ENCODE measurements at regions not wholly inside any gene's neighbourhood (a gene's known extent, or its start where the extent isn't known, plus 50 kb on each side); places are given as distances from the start of the nearest gene placed in this dataset.

- DNase-seq (ENCODE audit: insufficient read length, low spot score) (no peak), FAIRE-seq (peak; percentile 60)
- no peak for TF ChIP-seq POLR2A (IDR thresholded peaks at IDR 0.05; ENCODE audit: low read depth, low read length)
These were observed 537.1 kb upstream of the CDH18 start for GRCh38 chr5:20524991-20525529.

DNA sequence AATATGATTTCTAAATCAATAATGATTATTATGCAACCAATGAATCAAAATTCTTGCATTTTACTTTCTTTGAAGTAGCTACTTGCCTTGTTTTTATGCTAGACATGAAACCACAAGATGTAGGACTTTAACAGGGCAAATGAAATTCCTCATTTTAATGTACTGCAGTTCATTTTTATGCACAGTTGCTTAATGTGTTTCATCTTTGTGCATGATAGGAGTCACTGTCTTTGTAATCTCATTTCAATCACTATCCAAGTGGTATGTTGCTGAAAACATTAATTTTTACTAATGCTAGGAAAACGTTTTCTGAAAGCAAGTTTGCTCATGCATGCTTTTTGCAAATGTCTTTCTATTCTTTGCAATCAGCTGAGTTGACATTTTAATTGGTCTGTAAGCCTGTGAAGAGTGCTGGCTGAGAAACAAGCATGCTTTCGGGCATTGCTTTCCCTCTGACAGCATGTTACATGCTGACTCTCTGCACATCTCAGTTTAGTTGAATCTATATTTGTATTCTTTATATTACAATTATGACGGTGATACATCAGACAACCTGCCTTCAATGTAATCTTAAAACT, 535.0 kb upstream of the CDH18 start:
- TF ChIP-seq POLR2A (IDR thresholded peaks at IDR 0.05; ENCODE audit: low read depth, low read length), result no peak
- DNase-seq (ENCODE audit: insufficient read length, low spot score) (no peak), FAIRE-seq (peak; percentile 48)

- no peak for TF ChIP-seq POLR2A (IDR thresholded peaks at IDR 0.05; ENCODE audit: low read depth, low read length)
- DNase-seq (ENCODE audit: insufficient read length, low spot score) (no peak), FAIRE-seq (no peak)
These were observed 527.6 kb upstream of the CDH18 start for GRCh38 chr5:20515606-20516005.

- TF ChIP-seq POLR2A (IDR thresholded peaks at IDR 0.05; ENCODE audit: low read depth, low read length), result no peak
- FAIRE-seq (no peak), DNase-seq (ENCODE audit: insufficient read length, low spot score) (no peak)
These were observed 526.1 kb upstream of the CDH18 start for GRCh38 chr5:20514145-20514544.

GRCh38 chr5:20500546-20500945, 512.5 kb upstream of the CDH18 start:
- TF ChIP-seq POLR2A (IDR thresholded peaks at IDR 0.05; ENCODE audit: low read depth, low read length), result no peak
- DNase-seq (ENCODE audit: insufficient read length, low spot score) (no peak), FAIRE-seq (peak; percentile 78)

DNA sequence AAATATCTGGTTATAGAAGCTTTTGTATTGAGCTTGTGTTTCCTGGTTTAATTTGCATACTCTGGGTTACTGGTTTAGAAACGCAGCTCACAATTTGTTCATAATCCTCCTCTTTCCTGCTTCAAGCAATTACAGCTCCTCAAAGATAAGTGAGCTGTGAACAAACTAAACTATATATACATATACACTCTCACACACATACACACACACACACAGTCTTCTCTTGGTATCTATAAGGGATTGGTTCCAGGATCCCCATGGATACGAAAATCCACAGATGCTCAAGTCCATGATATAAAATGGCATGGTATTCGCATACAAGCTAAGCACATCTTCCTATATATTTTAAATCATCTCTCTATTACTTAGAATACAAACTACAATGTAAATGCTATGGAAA, 510.9 kb upstream of the CDH18 start:
- no peak for FAIRE-seq
- no peak for DNase-seq (ENCODE audit: insufficient read length, low spot score)
- TF ChIP-seq POLR2A (IDR thresholded peaks at IDR 0.05; ENCODE audit: low read depth, low read length), result no peak

- DNase-seq (ENCODE audit: insufficient read length, low spot score), result no peak
- FAIRE-seq, result no peak
- TF ChIP-seq POLR2A (IDR thresholded peaks at IDR 0.05; ENCODE audit: low read depth, low read length), result no peak
These were observed 510.1 kb upstream of the CDH18 start for GRCh38 chr5:20498102-20498501.

- TF ChIP-seq POLR2A (IDR thresholded peaks at IDR 0.05; ENCODE audit: low read depth, low read length), result no peak
- no peak for FAIRE-seq
- no peak for DNase-seq (ENCODE audit: insufficient read length, low spot score)
These were observed 509.4 kb upstream of the CDH18 start for GRCh38 chr5:20497356-20497755.

DNA sequence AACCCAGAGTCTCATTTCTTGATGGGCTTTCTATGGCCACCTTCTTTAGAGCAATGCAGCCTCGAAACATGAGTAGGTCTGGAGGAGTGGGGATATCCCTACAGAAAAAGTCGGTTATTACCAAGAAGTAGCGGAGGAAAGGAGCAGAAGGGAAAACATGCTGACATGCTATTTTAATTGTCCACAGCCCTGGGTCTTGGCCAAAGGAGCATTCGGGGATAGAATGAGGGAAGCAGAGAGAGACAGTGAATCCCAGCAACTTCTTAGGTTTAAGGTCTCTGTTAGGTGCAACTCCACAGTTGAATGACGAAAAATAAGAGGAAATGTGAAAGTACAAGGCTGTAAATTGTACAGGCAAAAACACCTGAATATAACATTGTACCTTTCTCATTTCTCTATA, 506.7 kb upstream of the CDH18 start:
- DNase-seq (ENCODE audit: insufficient read length, low spot score), result no peak
- no peak for TF ChIP-seq POLR2A (IDR thresholded peaks at IDR 0.05; ENCODE audit: low read depth, low read length)
- FAIRE-seq, result no peak

- FAIRE-seq, result peak; percentile 60
- no peak for TF ChIP-seq POLR2A (IDR thresholded peaks at IDR 0.05; ENCODE audit: low read depth, low read length)
- no peak for DNase-seq (ENCODE audit: insufficient read length, low spot score)
These were observed 498.8 kb upstream of the CDH18 start for GRCh38 chr5:20486826-20487225.

- FAIRE-seq (peak; percentile 74), DNase-seq (ENCODE audit: insufficient read length, low spot score) (no peak)
These were observed 488.0 kb upstream of the CDH18 start for GRCh38 chr5:20476016-20476415.

GRCh38 chr5:20470997-20471396, 483.0 kb upstream of the CDH18 start:
- DNase-seq (ENCODE audit: insufficient read length, low spot score), result no peak
- no peak for TF ChIP-seq POLR2A (IDR thresholded peaks at IDR 0.05; ENCODE audit: low read depth, low read length)

More at GRCh38 chr5:20476016-20476415, 488.0 kb upstream of the CDH18 start:
- TF ChIP-seq POLR2A (IDR thresholded peaks at IDR 0.05; ENCODE audit: low read depth, low read length), result no peak

DNA sequence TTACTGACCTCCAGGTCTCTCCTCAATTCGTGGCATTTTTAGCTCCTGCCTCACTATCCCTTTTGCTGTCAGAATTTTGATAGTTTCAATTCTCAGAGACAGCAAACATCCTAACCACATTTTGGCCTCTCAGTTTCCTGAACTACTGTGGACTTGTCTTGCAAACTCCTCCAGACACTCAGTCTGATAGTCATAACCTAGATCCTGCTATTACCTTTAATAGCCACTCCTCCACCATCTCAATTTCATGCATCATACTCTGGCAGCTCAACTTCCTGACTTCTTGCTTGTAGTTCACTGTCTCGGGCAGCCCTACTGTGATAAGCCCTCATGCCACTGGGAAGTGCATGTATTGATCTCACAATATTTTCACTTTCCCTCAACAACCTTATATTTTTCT, 481.8 kb upstream of the CDH18 start:
- no peak for TF ChIP-seq POLR2A (IDR thresholded peaks at IDR 0.05; ENCODE audit: low read depth, low read length)
- FAIRE-seq (peak; percentile 27), DNase-seq (ENCODE audit: insufficient read length, low spot score) (no peak)

More at GRCh38 chr5:20470997-20471396, 483.0 kb upstream of the CDH18 start:
- no peak for FAIRE-seq

DNA sequence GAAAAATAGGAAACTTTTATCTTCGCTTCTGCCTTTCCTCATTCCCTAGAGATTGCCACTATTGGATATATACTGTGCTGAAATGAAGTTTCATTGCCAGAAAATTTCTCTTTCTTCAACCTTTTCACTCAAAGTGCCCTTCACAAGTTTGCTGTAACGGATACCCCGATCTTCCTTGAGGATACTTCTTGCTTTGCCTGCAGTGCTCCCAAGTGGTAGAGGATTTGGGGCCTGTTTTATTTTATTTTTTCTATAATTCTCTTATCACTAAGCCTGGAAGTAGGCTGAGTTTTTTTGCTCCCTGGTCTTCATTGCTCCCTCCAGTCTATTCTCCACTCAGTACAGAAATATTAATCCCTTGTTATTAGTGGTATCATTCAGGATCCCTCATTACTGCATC, 481.4 kb upstream of the CDH18 start:
- TF ChIP-seq POLR2A (IDR thresholded peaks at IDR 0.05; ENCODE audit: low read depth, low read length), result no peak
- no peak for FAIRE-seq
- DNase-seq (ENCODE audit: insufficient read length, low spot score), result no peak

DNA sequence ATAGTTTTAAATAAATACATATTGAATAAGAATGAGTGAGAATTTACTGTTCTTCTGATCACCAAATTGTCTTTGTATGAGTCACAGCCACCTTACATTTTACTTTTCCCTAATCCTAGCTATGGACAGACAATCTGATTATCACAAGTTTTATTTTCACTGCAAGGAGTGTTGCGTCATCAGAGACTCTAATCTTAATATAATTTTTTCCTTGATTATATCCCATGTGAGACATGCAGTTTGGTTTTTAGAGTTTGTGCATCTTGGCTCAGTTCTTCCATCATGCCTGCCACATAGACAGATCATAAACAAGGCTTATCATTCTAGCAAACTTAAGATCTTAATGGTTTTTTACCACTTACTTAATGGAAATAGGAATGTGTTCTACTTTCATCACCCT, 478.5 kb upstream of the CDH18 start:
- no peak for TF ChIP-seq POLR2A (IDR thresholded peaks at IDR 0.05; ENCODE audit: low read depth, low read length)
- DNase-seq (ENCODE audit: insufficient read length, low spot score) (no peak), FAIRE-seq (no peak)
